Breast epithelium (tissue), 4 donors: ENCODE measurements at regions not wholly inside any gene's neighbourhood (a gene's known extent, or its start where the extent isn't known, plus 50 kb on each side); places are given as distances from the start of the nearest gene placed in this dataset.

Experiments used
- DNase-seq, 2 donors: peaks; one replicate each; pipeline ENCODE4 v3.0.0-alpha.2; 2019; ENCODE audit warnings: low spot score in 2 of 2
- H3K27ac ChIP-seq, 2 donors: fragments of 200-600 bp; sonication (generic) in 1 of 2; one replicate each; pipeline ENCODE4 v1.5.1; 2016 to 2019; ENCODE audit warnings: mild to moderate bottlenecking in 1 of 2
- H3K27me3 ChIP-seq, 2 donors: fragments of 200-600 bp; sonication (generic) in 1 of 2; one replicate each; pipeline versions ENCODE4 v1.5.1 to v1.6.0; 2017 to 2019; ENCODE audit warnings: control low read depth in 1 of 2, mild to moderate bottlenecking in 1 of 2
- H3K36me3 ChIP-seq: fragments of 200-600 bp; one replicate; pipeline ENCODE4 v1.5.1; 2019
- H3K4me1 ChIP-seq, 2 donors: fragments of 200-600 bp; sonication (generic); one replicate each; pipeline ENCODE4 v1.5.1; 2016 to 2019; ENCODE audit warnings: control low read depth in 1 of 2
- H3K4me3 ChIP-seq, 3 donors: fragments of 200-600 bp; sonication (generic); 1 replicate in 2 of 3; 2 replicates in 1 of 3; pipeline ENCODE4 v1.5.1; 2016 to 2019; ENCODE audit warnings: mild to moderate bottlenecking in 3 of 3, moderate library complexity in 2 of 3
- H3K9me3 ChIP-seq, 2 donors: fragments of 200-600 bp; sonication (generic) in 1 of 2; one replicate each; pipeline ENCODE4 v1.5.1; 2016 to 2019; ENCODE audit warnings: control low read depth in 1 of 2
- CTCF ChIP-seq, 3 donors: fragments of 450-650 bp; IDR thresholded peaks; one replicate each; pipeline ENCODE4 v1.5.1; 2016 to 2017; ENCODE audit warnings: antibody characterized with exemption in 3 of 3, mild to moderate bottlenecking in 3 of 3, moderate library complexity in 3 of 3
- POLR2A ChIP-seq: fragments of 450-650 bp; IDR thresholded peaks from one replicate; pipeline ENCODE4 v1.6.1; 2016; ENCODE audit warnings: antibody characterized with exemption, mild to moderate bottlenecking, moderate library complexity
- POLR2AphosphoS5 ChIP-seq, 3 donors: sonication (generic); formaldehyde crosslinking; IDR thresholded peaks; one replicate each; pipeline ENCODE4 v1.6.1; 2017; ENCODE audit warnings: antibody characterized with exemption in 3 of 3
- intact Hi-C: fragments of 100-400 bp; cut with DNase I; formaldehyde crosslinking; loops from one replicate; pipeline ENCODE4 v1.15.1; 2023; ENCODE audit warnings: low total_unique reads

- no peak for TF ChIP-seq POLR2AphosphoS5 (IDR thresholded peaks at IDR 0.05)
- no peak for TF ChIP-seq POLR2A
- no peak for TF ChIP-seq CTCF (IDR thresholded peaks at IDR 0.05)
- H3K27ac ChIP-seq = no peak overlapping the region
- H3K9me3 ChIP-seq = no peaks in the 10 kb centered on the region
- H3K36me3 ChIP-seq = no peaks in the 10 kb centered on the region
- intact Hi-C loops = no loop called here
- no peaks in the 10 kb centered on the region for H3K27me3 ChIP-seq
- H3K4me1 ChIP-seq = no peaks in the 10 kb centered on the region
- DNase-seq = no peak
- H3K4me3 ChIP-seq = no peak overlapping the region
Observed at GRCh38 chr6:125489579-125490285, 188.0 kb upstream of the HDDC2 start.

GRCh38 chr6:125491860-125492618 is 190.3 kb upstream of the HDDC2 start:
- H3K4me3 ChIP-seq = no peak overlapping the region
- H3K27me3 ChIP-seq = no peaks in the 10 kb centered on the region
- no peak overlapping the region for H3K27ac ChIP-seq
- TF ChIP-seq CTCF (IDR thresholded peaks at IDR 0.05) (no peak), POLR2AphosphoS5 (IDR thresholded peaks at IDR 0.05) (no peak), POLR2A (no peak)
- no peaks in the 10 kb centered on the region for H3K9me3 ChIP-seq
- DNase-seq = no peak
- intact Hi-C loops = no loop called here
- no peaks in the 10 kb centered on the region for H3K36me3 ChIP-seq
- H3K4me1 ChIP-seq = no peaks in the 10 kb centered on the region

GRCh38 chr6:125498606-125499005 is 196.8 kb upstream of the HDDC2 start:
- no peak for DNase-seq
- TF ChIP-seq CTCF (IDR thresholded peaks at IDR 0.05) = no peak
- no peak for TF ChIP-seq POLR2AphosphoS5 (IDR thresholded peaks at IDR 0.05)
- TF ChIP-seq POLR2A = no peak
- Histone ChIP-seq H3K27me3 (no peaks in the 10 kb centered on the region), H3K4me1 (no peaks in the 10 kb centered on the region), H3K27ac (no peak overlapping the region), H3K9me3 (no peaks in the 10 kb centered on the region), H3K36me3 (no peaks in the 10 kb centered on the region), H3K4me3 (no peak overlapping the region)
- intact Hi-C loops = no loop called here

- H3K4me3 ChIP-seq = no peak overlapping the region
- no peaks in the 10 kb centered on the region for H3K36me3 ChIP-seq
- H3K4me1 ChIP-seq = no peaks in the 10 kb centered on the region
- H3K27ac ChIP-seq = no peak overlapping the region
- no peaks in the 10 kb centered on the region for H3K27me3 ChIP-seq
- intact Hi-C loops = no loop called here
- TF ChIP-seq CTCF (IDR thresholded peaks at IDR 0.05) (no peak), POLR2AphosphoS5 (IDR thresholded peaks at IDR 0.05) (no peak), POLR2A (no peak)
- H3K9me3 ChIP-seq = no peaks in the 10 kb centered on the region
- no peak for DNase-seq
Observed at GRCh38 chr6:125499535-125499934, 197.8 kb upstream of the HDDC2 start.

GRCh38 chr6:125503181-125503580 is 201.4 kb upstream of the HDDC2 start:
- DNase-seq = no peak
- intact Hi-C loops = no loop called here
- H3K4me1 ChIP-seq = no peaks in the 10 kb centered on the region

More at GRCh38 chr6:125503181-125503580, 201.4 kb upstream of the HDDC2 start:
- no peaks in the 10 kb centered on the region for H3K9me3 ChIP-seq
- no peaks in the 10 kb centered on the region for H3K36me3 ChIP-seq
- TF ChIP-seq POLR2AphosphoS5 (IDR thresholded peaks at IDR 0.05) (no peak), POLR2A (no peak), CTCF (IDR thresholded peaks at IDR 0.05) (no peak)
- H3K4me3 ChIP-seq = no peak overlapping the region
- H3K27ac ChIP-seq = no peak overlapping the region
- H3K27me3 ChIP-seq = no peaks in the 10 kb centered on the region
